Epithelial cell of esophagus (primary cell): ENCODE measurements at regions not wholly inside any gene's neighbourhood (a gene's known extent, or its start where the extent isn't known, plus 50 kb on each side); places are given as distances from the start of the nearest gene placed in this dataset.
"Not testable (repeated sequence)": the region's sequence is repeated elsewhere in the genome, so short reads cannot be mapped to it uniquely, and the experiment has no call there.

Experiments
- DNase-seq: peaks from one replicate; pipeline ENCODE4 v3.0.0; 2010; ENCODE audit warnings: low read depth
- H3K4me3 ChIP-seq: 2 replicates; pipeline ENCODE4 v1.5.1; 2011; ENCODE audit warnings: mild to moderate bottlenecking, low read length, control low read depth
- TF ChIP-seq, protein P1 (sequence below): IDR thresholded peaks from 2 replicates; pipeline ENCODE4 v1.5.1; 2011; ENCODE audit warnings: low read depth, mild to moderate bottlenecking, low read length, control low read depth, inconsistent platforms; ENCODE audit not compliant: insufficient read depth; ENCODE audit errors: missing control alignments

- TF ChIP-seq, protein P1, sequence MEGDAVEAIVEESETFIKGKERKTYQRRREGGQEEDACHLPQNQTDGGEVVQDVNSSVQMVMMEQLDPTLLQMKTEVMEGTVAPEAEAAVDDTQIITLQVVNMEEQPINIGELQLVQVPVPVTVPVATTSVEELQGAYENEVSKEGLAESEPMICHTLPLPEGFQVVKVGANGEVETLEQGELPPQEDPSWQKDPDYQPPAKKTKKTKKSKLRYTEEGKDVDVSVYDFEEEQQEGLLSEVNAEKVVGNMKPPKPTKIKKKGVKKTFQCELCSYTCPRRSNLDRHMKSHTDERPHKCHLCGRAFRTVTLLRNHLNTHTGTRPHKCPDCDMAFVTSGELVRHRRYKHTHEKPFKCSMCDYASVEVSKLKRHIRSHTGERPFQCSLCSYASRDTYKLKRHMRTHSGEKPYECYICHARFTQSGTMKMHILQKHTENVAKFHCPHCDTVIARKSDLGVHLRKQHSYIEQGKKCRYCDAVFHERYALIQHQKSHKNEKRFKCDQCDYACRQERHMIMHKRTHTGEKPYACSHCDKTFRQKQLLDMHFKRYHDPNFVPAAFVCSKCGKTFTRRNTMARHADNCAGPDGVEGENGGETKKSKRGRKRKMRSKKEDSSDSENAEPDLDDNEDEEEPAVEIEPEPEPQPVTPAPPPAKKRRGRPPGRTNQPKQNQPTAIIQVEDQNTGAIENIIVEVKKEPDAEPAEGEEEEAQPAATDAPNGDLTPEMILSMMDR, result no peak
These were observed 57.5 kb upstream of the LMO2 start for GRCh38 chr11:33949252-33949913.

GRCh38 chr11:33948494-33948893 lies 56.6 kb upstream of the LMO2 start:
- TF ChIP-seq, protein P1, result no peak

More at GRCh38 chr11:33949252-33949913, 57.5 kb upstream of the LMO2 start:
- no peak for DNase-seq
- no peak overlapping the region for H3K4me3 ChIP-seq

GRCh38 chr11:33947918-33948317 lies 56.0 kb upstream of the LMO2 start:
- DNase-seq, H3K4me3 ChIP-seq: not testable (repeated sequence)

More at GRCh38 chr11:33948494-33948893, 56.6 kb upstream of the LMO2 start:
- no peak overlapping the region for H3K4me3 ChIP-seq
- DNase-seq, result no peak

GRCh38 chr11:33946930-33947329 lies 55.1 kb upstream of the LMO2 start:
- TF ChIP-seq, protein P1, result no peak
- no peak overlapping the region for H3K4me3 ChIP-seq
- DNase-seq, result no peak

DNA sequence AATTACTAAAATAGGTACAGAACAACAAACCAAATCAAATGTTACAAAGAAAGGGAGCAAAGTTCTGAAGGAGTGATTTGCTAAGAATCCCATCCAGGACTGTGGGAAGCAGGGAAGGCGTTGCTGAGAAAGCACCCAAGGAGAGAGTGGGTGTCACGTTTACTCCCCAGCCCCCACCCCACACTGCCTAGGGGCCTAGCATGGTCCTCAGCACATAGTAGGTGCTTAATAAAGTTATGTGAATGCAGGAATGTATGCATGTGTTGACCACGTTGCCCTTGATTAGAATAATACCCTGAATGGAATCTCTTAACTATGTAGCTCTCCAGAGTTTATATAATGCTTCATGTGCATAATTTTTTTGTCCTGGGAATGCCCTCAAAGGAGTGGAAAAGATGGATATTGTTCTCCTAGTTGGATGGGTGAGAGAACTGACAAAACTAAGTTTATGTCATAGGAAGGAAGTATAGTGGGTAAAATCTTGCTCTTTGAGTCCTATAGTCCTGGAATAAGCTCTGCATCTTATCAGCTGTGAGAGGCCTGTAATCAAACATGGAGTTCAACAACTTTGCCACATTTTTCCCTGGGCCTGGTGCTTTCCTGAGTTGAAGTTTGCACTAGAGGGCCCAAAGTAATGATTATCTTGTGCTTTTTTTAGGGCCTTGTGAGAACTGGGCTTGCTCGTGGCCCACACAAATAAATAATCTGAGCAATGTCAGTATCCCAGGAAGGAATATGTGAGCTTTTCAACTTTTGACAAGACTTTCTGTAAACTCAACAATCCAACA lies 53.8 kb upstream of the LMO2 start:
- DNase-seq, result no peak
- H3K4me3 ChIP-seq, result no peak overlapping the region
- TF ChIP-seq, protein P1, result no peak

DNA sequence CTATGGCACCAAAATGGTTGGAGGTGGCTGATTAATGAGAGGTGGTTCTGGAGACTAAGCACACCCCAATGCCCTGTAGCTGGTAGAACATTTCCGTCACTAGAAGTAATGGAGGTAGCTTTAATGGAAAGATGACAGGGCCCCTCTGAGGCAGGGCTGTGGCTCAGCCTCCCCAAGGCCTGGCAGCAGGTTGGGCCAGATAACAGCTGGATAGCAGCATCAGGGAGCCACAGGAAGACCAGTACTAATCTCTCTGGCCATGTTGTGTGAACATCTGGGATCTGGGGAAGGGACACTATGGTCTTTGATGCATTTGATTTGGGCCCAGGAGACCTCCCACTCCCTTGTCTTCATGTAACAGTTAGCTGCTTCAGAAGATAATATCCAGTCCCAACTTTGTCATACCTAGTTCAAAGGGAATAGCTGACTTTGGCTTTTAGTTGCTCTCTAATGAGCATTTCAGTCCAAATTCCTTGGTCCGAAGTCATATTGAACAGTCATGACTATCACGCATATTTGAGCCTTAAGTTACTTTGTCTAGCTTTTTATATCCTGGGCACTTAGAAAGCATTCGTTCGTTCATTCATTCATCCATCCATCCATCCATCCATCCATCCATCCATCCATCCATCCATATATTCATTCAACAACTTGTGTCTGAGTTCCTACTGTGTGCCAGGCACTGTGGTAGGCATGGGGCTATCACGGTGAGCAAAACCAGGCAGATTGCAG lies 53.0 kb upstream of the LMO2 start:
- TF ChIP-seq, protein P1, result no peak
- no peak for DNase-seq
- no peak overlapping the region for H3K4me3 ChIP-seq

DNA sequence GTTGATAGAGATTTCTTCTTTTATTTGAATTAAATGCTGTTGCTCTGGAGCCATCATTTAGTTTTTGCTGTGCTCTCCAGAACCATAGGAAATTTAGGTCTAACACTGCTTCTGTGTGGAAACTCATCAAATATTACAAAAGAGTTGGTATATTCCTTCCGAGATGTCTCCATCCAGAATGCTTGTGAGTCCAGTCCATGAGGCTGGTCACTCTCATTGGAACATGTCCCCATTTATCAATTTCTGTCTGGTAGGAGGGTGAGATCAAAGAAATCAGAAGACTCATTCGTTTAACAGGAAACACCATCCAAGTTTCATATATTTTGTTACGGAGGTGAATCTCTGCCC lies 52.4 kb upstream of the LMO2 start:
- no peak for DNase-seq
- H3K4me3 ChIP-seq, result no peak overlapping the region
- TF ChIP-seq, protein P1, result no peak
